GM19239 (cell line): ENCODE measurements at regions not wholly inside any gene's neighbourhood (a gene's known extent, or its start where the extent isn't known, plus 50 kb on each side); places are given as distances from the start of the nearest gene placed in this dataset.

Source experiments
- DNase-seq: peaks from one replicate; pipeline ENCODE4 v3.0.0; 2011; ENCODE audit warnings: low spot score; ENCODE audit not compliant: insufficient read length
- FAIRE-seq: peaks from 2 replicates; lab custom pipeline; 2011; peaks lifted over from hg19 to GRCh38; lab: Jason Lieb, UNC

- DNase-seq (no peak), FAIRE-seq (no peak)
Measured at GRCh38 chr13:76715621-76716020, 170.6 kb downstream of the KCTD12 start.

GRCh38 chr13:76715075-76715474 is 171.1 kb downstream of the KCTD12 start:
- DNase-seq = no peak
- FAIRE-seq = no peak

GRCh38 chr13:76713280-76713679 is 172.9 kb downstream of the KCTD12 start:
- DNase-seq (no peak), FAIRE-seq (no peak)

- DNase-seq (no peak), FAIRE-seq (no peak)
Measured at GRCh38 chr13:76711550-76712182, 174.5 kb downstream of the KCTD12 start.

- no peak for DNase-seq
- FAIRE-seq = no peak
Measured at GRCh38 chr13:76709851-76710250, 176.4 kb downstream of the KCTD12 start.

- no peak for DNase-seq
- FAIRE-seq = no peak
Measured at GRCh38 chr13:76708138-76708688, 178.0 kb downstream of the KCTD12 start.

- DNase-seq = no peak
- FAIRE-seq = no peak
Measured at GRCh38 chr13:76707360-76707759, 178.8 kb downstream of the KCTD12 start.

GRCh38 chr13:76703621-76704288 is 182.4 kb downstream of the KCTD12 start:
- no peak for DNase-seq
- FAIRE-seq = no peak

- DNase-seq = no peak
- no peak for FAIRE-seq
Measured at GRCh38 chr13:76703216-76703615, 183.0 kb downstream of the KCTD12 start.

GRCh38 chr13:76697288-76697687 is 188.9 kb downstream of the KCTD12 start:
- FAIRE-seq = no peak
- no peak for DNase-seq

- FAIRE-seq = no peak
- no peak for DNase-seq
Measured at GRCh38 chr13:76696370-76696769, 189.8 kb downstream of the KCTD12 start.

- FAIRE-seq (no peak), DNase-seq (no peak)
Measured at GRCh38 chr13:76693086-76693485, 193.1 kb downstream of the KCTD12 start.

- DNase-seq (no peak), FAIRE-seq (no peak)
Measured at GRCh38 chr13:76692346-76692745, 193.9 kb downstream of the KCTD12 start.

GRCh38 chr13:76690611-76691010 is 195.6 kb downstream of the KCTD12 start:
- no peak for FAIRE-seq
- no peak for DNase-seq

- no peak for FAIRE-seq
- DNase-seq = no peak
Measured at GRCh38 chr13:76687467-76687866, 198.7 kb downstream of the KCTD12 start.

GRCh38 chr13:76685938-76686337 is 200.3 kb downstream of the KCTD12 start:
- DNase-seq (no peak), FAIRE-seq (no peak)

GRCh38 chr13:76684336-76684735 is 201.9 kb downstream of the KCTD12 start:
- DNase-seq (no peak), FAIRE-seq (no peak)

GRCh38 chr13:76683854-76684253 is 202.4 kb downstream of the KCTD12 start:
- no peak for FAIRE-seq
- no peak for DNase-seq

- DNase-seq (no peak), FAIRE-seq (no peak)
Measured at GRCh38 chr13:76683168-76683567, 203.0 kb downstream of the KCTD12 start.

- no peak for FAIRE-seq
- DNase-seq = no peak
Measured at GRCh38 chr13:76680112-76680511, 206.1 kb downstream of the KCTD12 start.

GRCh38 chr13:76677043-76677442 is 209.2 kb downstream of the KCTD12 start:
- FAIRE-seq (no peak), DNase-seq (no peak)

GRCh38 chr13:76672420-76672819 is 213.8 kb downstream of the KCTD12 start:
- FAIRE-seq (no peak), DNase-seq (no peak)
